Nephron (organoid): ENCODE measurements at regions not wholly inside any gene's neighbourhood (a gene's known extent, or its start where the extent isn't known, plus 50 kb on each side); places are given as distances from the start of the nearest gene placed in this dataset.

Experiments
- H3K27ac Mint-ChIP-seq, 3 experiments: 2 replicates each; pipeline ENCODE4 v1.8.0; 2020; ENCODE audit warnings: mixed read lengths in 3 of 3, mild to moderate bottlenecking in 2 of 3, moderate library complexity in 1 of 3
- H3K27me3 Mint-ChIP-seq: 2 replicates; pipeline ENCODE4 v1.8.0; 2021; ENCODE audit warnings: low read depth, mild to moderate bottlenecking, moderate library complexity, mixed read lengths
- H3K36me3 Mint-ChIP-seq: 2 replicates; pipeline ENCODE4 v1.8.0; 2020; ENCODE audit warnings: low read depth, mixed read lengths
- H3K4me1 Mint-ChIP-seq: 2 replicates; pipeline ENCODE4 v1.8.0; 2020; ENCODE audit warnings: mixed read lengths
- H3K4me3 Mint-ChIP-seq, 3 experiments: 2 replicates each; pipeline ENCODE4 v1.8.0; 2020; ENCODE audit warnings: mild to moderate bottlenecking in 3 of 3, mixed read lengths in 3 of 3, moderate library complexity in 2 of 3
- H3K9me3 Mint-ChIP-seq: 2 replicates; pipeline ENCODE4 v1.8.0; 2020; ENCODE audit warnings: mixed read lengths
- TF ChIP-seq, protein P1 (sequence below), 3 experiments: fragments of 200-600 bp; sonication (generic); IDR thresholded peaks; one replicate each; pipeline ENCODE4 v1.5.0; 2021; ENCODE audit warnings: antibody characterized with exemption in 3 of 3; ENCODE audit not compliant: unreplicated experiment in 3 of 3

DNA sequence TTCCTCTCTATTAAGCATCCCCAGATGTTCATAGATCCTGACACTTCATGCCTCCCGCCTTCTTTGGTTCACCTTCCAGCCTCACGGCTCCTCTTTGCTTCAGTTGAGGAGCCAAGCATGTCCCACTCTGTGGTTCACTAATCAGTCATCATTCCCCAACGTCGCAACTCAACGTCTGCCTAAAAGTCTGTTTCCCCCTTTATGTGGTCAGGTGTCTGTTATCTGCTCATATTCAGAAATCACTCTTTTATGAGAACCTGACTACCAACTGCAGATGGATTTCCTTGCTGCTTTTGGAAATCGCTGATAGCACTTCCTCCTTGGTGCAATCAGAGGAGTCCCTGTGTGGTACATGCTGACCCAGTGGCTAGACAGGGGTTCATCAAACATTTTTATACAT is 94.1 kb upstream of the VANGL1 start:
- no peaks in the 10 kb centered on the region for H3K9me3 Mint-ChIP-seq
- TF ChIP-seq, protein P1, sequence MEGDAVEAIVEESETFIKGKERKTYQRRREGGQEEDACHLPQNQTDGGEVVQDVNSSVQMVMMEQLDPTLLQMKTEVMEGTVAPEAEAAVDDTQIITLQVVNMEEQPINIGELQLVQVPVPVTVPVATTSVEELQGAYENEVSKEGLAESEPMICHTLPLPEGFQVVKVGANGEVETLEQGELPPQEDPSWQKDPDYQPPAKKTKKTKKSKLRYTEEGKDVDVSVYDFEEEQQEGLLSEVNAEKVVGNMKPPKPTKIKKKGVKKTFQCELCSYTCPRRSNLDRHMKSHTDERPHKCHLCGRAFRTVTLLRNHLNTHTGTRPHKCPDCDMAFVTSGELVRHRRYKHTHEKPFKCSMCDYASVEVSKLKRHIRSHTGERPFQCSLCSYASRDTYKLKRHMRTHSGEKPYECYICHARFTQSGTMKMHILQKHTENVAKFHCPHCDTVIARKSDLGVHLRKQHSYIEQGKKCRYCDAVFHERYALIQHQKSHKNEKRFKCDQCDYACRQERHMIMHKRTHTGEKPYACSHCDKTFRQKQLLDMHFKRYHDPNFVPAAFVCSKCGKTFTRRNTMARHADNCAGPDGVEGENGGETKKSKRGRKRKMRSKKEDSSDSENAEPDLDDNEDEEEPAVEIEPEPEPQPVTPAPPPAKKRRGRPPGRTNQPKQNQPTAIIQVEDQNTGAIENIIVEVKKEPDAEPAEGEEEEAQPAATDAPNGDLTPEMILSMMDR (IDR thresholded peaks at IDR 0.05; ENCODE audit: unreplicated experiment in 3 of 3), result no peak
- peaks cover 18% of the 10 kb centered on the region for H3K4me1 Mint-ChIP-seq
- no peak overlapping the region for H3K4me3 Mint-ChIP-seq
- peaks cover 5% of the 10 kb centered on the region for H3K27me3 Mint-ChIP-seq
- peak overlapping the region in 1 of 3 experiments; percentile 28 for H3K27ac Mint-ChIP-seq
- no peaks in the 10 kb centered on the region for H3K36me3 Mint-ChIP-seq

DNA sequence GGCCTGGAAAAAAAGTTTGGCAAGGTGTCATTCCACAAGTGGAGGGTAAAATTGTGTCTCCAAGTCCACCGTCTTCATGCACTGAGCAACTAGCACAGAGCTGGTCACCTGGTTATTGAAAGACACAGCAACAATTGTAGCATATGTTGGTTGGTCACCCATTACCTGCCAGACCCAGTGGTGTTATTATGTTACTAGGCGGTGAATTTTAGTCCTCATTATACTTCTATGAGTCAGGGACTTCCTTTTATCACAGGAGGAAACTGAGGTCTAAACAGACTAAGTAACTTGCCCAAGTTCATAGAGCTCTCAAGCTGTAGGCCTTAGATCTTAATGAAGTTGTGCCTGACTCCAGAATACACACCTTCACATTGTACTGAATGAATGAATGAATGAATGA is 94.9 kb upstream of the VANGL1 start:
- no peak overlapping the region for H3K27ac Mint-ChIP-seq
- H3K4me3 Mint-ChIP-seq, result no peak overlapping the region
- peaks cover 18% of the 10 kb centered on the region for H3K4me1 Mint-ChIP-seq
- no peaks in the 10 kb centered on the region for H3K36me3 Mint-ChIP-seq
- H3K9me3 Mint-ChIP-seq, result no peaks in the 10 kb centered on the region
- TF ChIP-seq, protein P1 (IDR thresholded peaks at IDR 0.05; ENCODE audit: unreplicated experiment in 3 of 3), result no peak
- peaks cover 5% of the 10 kb centered on the region for H3K27me3 Mint-ChIP-seq

GRCh38 chr1:115545791-115546733 is 95.7 kb upstream of the VANGL1 start:
- Mint-ChIP-seq H3K4me1 (peaks cover 18% of the 10 kb centered on the region), H3K27ac (peak overlapping the region; percentile 54 to 91 (median 79)), H3K9me3 (no peaks in the 10 kb centered on the region), H3K27me3 (peaks cover 5% of the 10 kb centered on the region), H3K4me3 (no peak overlapping the region), H3K36me3 (no peaks in the 10 kb centered on the region)
- TF ChIP-seq, protein P1 (IDR thresholded peaks at IDR 0.05; ENCODE audit: unreplicated experiment in 3 of 3), result peak; percentile 46 to 51 (median 50)

DNA sequence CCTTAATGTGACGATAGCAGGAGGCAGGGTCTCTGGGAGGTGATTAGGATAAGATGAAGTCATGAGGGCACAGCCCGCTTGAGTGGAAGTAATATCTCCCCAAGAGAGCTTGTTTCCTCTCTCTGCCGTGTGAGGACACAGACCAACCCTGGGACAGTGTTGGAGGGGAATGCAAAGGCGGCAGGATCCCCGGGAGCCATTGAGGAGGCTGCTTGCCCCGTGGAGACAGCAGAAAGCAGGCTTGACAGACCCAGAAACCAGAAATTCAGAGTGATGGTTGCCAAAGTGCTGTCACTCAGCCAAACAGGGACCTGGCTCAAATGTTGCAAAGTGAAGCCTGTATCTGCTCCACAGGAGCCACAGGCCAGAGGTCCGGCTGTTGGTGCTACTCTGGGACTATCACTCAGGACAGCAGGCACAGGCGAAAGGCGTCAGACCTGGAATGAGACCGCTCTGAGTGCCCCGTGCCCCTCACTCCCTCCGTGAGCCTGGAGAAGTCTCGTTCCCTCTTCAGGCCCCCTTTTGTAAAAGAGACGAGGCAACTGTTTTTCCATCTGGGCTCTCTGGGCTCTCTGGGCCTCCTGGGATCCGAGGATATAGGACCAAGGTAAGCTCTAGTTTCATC is 96.6 kb upstream of the VANGL1 start:
- peaks cover under 1% of the 10 kb centered on the region for H3K27me3 Mint-ChIP-seq
- H3K9me3 Mint-ChIP-seq, result no peaks in the 10 kb centered on the region
- no peaks in the 10 kb centered on the region for H3K36me3 Mint-ChIP-seq
- peak overlapping the region; percentile 54 to 91 (median 79) for H3K27ac Mint-ChIP-seq
- TF ChIP-seq, protein P1 (IDR thresholded peaks at IDR 0.05; ENCODE audit: unreplicated experiment in 3 of 3), result no peak
- no peak overlapping the region for H3K4me3 Mint-ChIP-seq
- H3K4me1 Mint-ChIP-seq, result peaks cover 18% of the 10 kb centered on the region

GRCh38 chr1:115544131-115544530 is 97.6 kb upstream of the VANGL1 start:
- Mint-ChIP-seq H3K9me3 (no peaks in the 10 kb centered on the region), H3K27me3 (no peaks in the 10 kb centered on the region), H3K4me1 (peaks cover 22% of the 10 kb centered on the region), H3K4me3 (no peak overlapping the region), H3K36me3 (no peaks in the 10 kb centered on the region), H3K27ac (peak overlapping the region in 2 of 3 experiments; percentile 3 to 4)
- TF ChIP-seq, protein P1 (IDR thresholded peaks at IDR 0.05; ENCODE audit: unreplicated experiment in 3 of 3), result no peak
